IMR-90 (cell line): ENCODE measurements at regions not wholly inside any gene's neighbourhood (a gene's known extent, or its start where the extent isn't known, plus 50 kb on each side); places are given as distances from the start of the nearest gene placed in this dataset.

Source experiments
- ATAC-seq: fragments of 200-7000 bp; cut with Tn5 transposase; 2 replicates; pipeline ENCODE4 v1.9.1; 2020; ENCODE audit warnings: low read depth, mild to moderate bottlenecking, moderate library complexity
- BruUV-seq: library from RNA; stranded (reverse); fragments of 400-500 nt; replicated peaks from 2 replicates; lab custom pipeline; 2021; lab: Mats Ljungman, UMichigan
- CTCF ChIA-PET: fragments of 300-600 bp; formaldehyde crosslinking; extraction: SDS; loops from one replicate; lab custom pipeline; 2021; ENCODE audit warnings: antibody characterized with exemption; lab: Yijun Ruan, JAX
- POLR2A ChIA-PET: fragments of 300-600 bp; sonication (Branson Sonifier 250); formaldehyde crosslinking; loops from one replicate; lab custom pipeline; 2022; ENCODE audit warnings: antibody characterized with exemption; ENCODE audit not compliant: unreplicated experiment; lab: Charles Lee
- DNase-seq: peaks from one replicate; pipeline ENCODE4 v3.0.0; 2013
- H2AFZ ChIP-seq: replicated peaks from 2 replicates; pipeline ENCODE3; 2013; ENCODE audit warnings: low read length, mild to moderate bottlenecking; ENCODE audit not compliant: poor library complexity
- H2AK5ac ChIP-seq: 2 replicates; pipeline ENCODE4 v1.6.1; 2013; ENCODE audit warnings: low read depth, low read length, inconsistent platforms
- H2AK9ac ChIP-seq: replicated peaks from 2 replicates; pipeline ENCODE3; 2013; ENCODE audit warnings: mild to moderate bottlenecking, low read depth, low read length, moderate library complexity; ENCODE audit not compliant: poor library complexity
- H2BK120ac ChIP-seq: 2 replicates; pipeline ENCODE4 v1.6.1; 2013; ENCODE audit warnings: low read depth, low read length, inconsistent platforms
- H2BK15ac ChIP-seq: 3 replicates; pipeline ENCODE4 v1.6.1; 2013; ENCODE audit warnings: low read depth, low read length, inconsistent platforms
- H2BK20ac ChIP-seq: 2 replicates; pipeline ENCODE4 v1.6.1; 2013; ENCODE audit warnings: low read depth, mild to moderate bottlenecking, inconsistent platforms, low read length, moderate library complexity
- H2BK5ac ChIP-seq: 2 replicates; pipeline ENCODE4 v1.6.1; 2013; ENCODE audit warnings: mild to moderate bottlenecking, low read depth, low read length, inconsistent platforms; ENCODE audit not compliant: poor library complexity, severe bottlenecking
- H3K14ac ChIP-seq: replicated peaks from 2 replicates; pipeline ENCODE4 v1.6.1; 2013; ENCODE audit warnings: low read depth, low read length, inconsistent platforms
- H3K18ac ChIP-seq: 2 replicates; pipeline ENCODE4 v1.6.1; 2013; ENCODE audit warnings: low read depth, low read length, control low read depth
- H3K23ac ChIP-seq: 2 replicates; pipeline ENCODE4 v1.6.1; 2013; ENCODE audit warnings: low read depth, low read length, inconsistent platforms
- H3K27ac ChIP-seq: 2 replicates; pipeline ENCODE4 v1.5.1; 2013; ENCODE audit warnings: mild to moderate bottlenecking, control low read depth, low read length; ENCODE audit not compliant: insufficient read depth
- H3K27me3 ChIP-seq: 2 replicates; pipeline ENCODE4 v1.6.1; 2013; ENCODE audit warnings: low read length; ENCODE audit not compliant: control insufficient read depth, insufficient read depth
- H3K36me3 ChIP-seq: 2 replicates; pipeline ENCODE4 v1.6.1; 2013; ENCODE audit warnings: low read length, mixed read lengths; ENCODE audit not compliant: control insufficient read depth, insufficient read depth
- H3K4ac ChIP-seq: 2 replicates; pipeline ENCODE4 v1.6.1; 2013; ENCODE audit warnings: low read depth, low read length, inconsistent platforms
- H3K4me1 ChIP-seq: 2 replicates; pipeline ENCODE4 v1.6.1; 2013; ENCODE audit warnings: low read length, mixed read lengths; ENCODE audit not compliant: control insufficient read depth, insufficient read depth
- H3K4me2 ChIP-seq: 2 replicates; pipeline ENCODE4 v1.6.1; 2013; ENCODE audit warnings: low read depth, mild to moderate bottlenecking, control low read depth, low read length, moderate library complexity
- H3K4me3 ChIP-seq: 2 replicates; pipeline ENCODE4 v1.5.1; 2013; ENCODE audit warnings: low read depth, mild to moderate bottlenecking, control low read depth, low read length, moderate library complexity; ENCODE audit not compliant: insufficient read depth
- H3K56ac ChIP-seq: 2 replicates; pipeline ENCODE4 v1.6.1; 2013; ENCODE audit warnings: low read length, inconsistent platforms; ENCODE audit not compliant: insufficient read depth; ENCODE audit errors: extremely low read depth
- H3K79me1 ChIP-seq, 2 experiments: 2 replicates each; pipeline ENCODE4 v1.6.1; 2013; ENCODE audit warnings: low read length in 2 of 2, inconsistent platforms in 1 of 2, low read depth in 1 of 2
- H3K9ac ChIP-seq: 2 replicates; pipeline ENCODE4 v1.6.1; 2013; ENCODE audit warnings: low read depth, low read length, control low read depth
- H3K9me1 ChIP-seq: 2 replicates; pipeline ENCODE4 v1.6.1; 2013; ENCODE audit warnings: low read length, inconsistent platforms; ENCODE audit not compliant: insufficient read depth
- H3K9me3 ChIP-seq: 2 replicates; pipeline ENCODE4 v1.6.1; 2013; ENCODE audit warnings: low read length; ENCODE audit not compliant: control insufficient read depth, insufficient read depth
- H4K20me1 ChIP-seq: 2 replicates; pipeline ENCODE4 v1.6.1; 2013; ENCODE audit warnings: low read length, inconsistent platforms; ENCODE audit not compliant: insufficient read depth
- H4K5ac ChIP-seq: 2 replicates; pipeline ENCODE4 v1.6.1; 2013; ENCODE audit warnings: mild to moderate bottlenecking, low read depth, low read length, control low read depth
- H4K8ac ChIP-seq, 2 experiments: 2 replicates each; pipeline ENCODE4 v1.6.1; 2013; ENCODE audit warnings: low read depth in 2 of 2, low read length in 2 of 2, control low read depth in 1 of 2, inconsistent platforms in 1 of 2
- H4K91ac ChIP-seq: 2 replicates; pipeline ENCODE4 v1.6.1; 2013; ENCODE audit warnings: low read depth, low read length, inconsistent platforms; ENCODE audit not compliant: insufficient read depth
- FOS ChIP-seq: fragments of 150-350 bp; IDR thresholded peaks from 2 replicates; pipeline ENCODE4 v1.6.1; 2016; ENCODE audit warnings: low read depth, low read length
- MXI1 ChIP-seq: IDR thresholded peaks from 2 replicates; pipeline ENCODE4 v1.6.1; 2012; ENCODE audit warnings: low read depth, mild to moderate bottlenecking, low read length, moderate library complexity, borderline replicate concordance
- RCOR1 ChIP-seq: IDR thresholded peaks from 2 replicates; pipeline ENCODE4 v1.6.1; 2012; ENCODE audit warnings: mild to moderate bottlenecking, low read length, improper control_type of control experiment; ENCODE audit not compliant: insufficient replicate concordance
- RFX5 ChIP-seq: IDR thresholded peaks from 2 replicates; pipeline ENCODE4 v1.8.0; 2012; ENCODE audit warnings: low read depth, mild to moderate bottlenecking, low read length, moderate library complexity
- SMC3 ChIP-seq: fragments of 150-350 bp; IDR thresholded peaks from 2 replicates; pipeline ENCODE4 v1.6.1; 2016; ENCODE audit warnings: low read depth, mild to moderate bottlenecking, antibody characterized with exemption, low read length, moderate library complexity
- USF2 ChIP-seq: fragments of 150-350 bp; IDR thresholded peaks from 2 replicates; pipeline ENCODE4 v1.6.1; 2017; ENCODE audit warnings: mild to moderate bottlenecking, antibody characterized with exemption, low read length, low read depth
- WGBS, 2 experiments: methylation state at CpG; one replicate each; pipeline versions ENCODE4 v1.1.5 to v1.1.7; 2013; ENCODE audit warnings: missing lambda C conversion rate in 2 of 2; ENCODE audit not compliant: insufficient read length in 1 of 2; ENCODE audit errors: extremely low coverage in 2 of 2; 5-methylcytosine and 5-hydroxymethylcytosine counted together
- dilution Hi-C: fragments of 300-500 bp; cut with HindIII; formaldehyde crosslinking; loops from one replicate; pipeline ENCODE4 v1.14.3; 2018; ENCODE audit warnings: low sequenced_read_pairs; ENCODE audit not compliant: unreplicated experiment
- in situ Hi-C: fragments of 300-500 bp; cut with MboI; formaldehyde crosslinking; loops from 3 replicates; pipeline ENCODE4 v1.14.3; 2019; ENCODE audit warnings: low sequenced_read_pairs, inconsistent platforms, mixed read lengths
- intact Hi-C: fragments of 100-400 bp; cut with micrococcal nuclease; formaldehyde crosslinking; loops from 2 replicates; pipeline ENCODE4 v1.10.0; 2022

DNA sequence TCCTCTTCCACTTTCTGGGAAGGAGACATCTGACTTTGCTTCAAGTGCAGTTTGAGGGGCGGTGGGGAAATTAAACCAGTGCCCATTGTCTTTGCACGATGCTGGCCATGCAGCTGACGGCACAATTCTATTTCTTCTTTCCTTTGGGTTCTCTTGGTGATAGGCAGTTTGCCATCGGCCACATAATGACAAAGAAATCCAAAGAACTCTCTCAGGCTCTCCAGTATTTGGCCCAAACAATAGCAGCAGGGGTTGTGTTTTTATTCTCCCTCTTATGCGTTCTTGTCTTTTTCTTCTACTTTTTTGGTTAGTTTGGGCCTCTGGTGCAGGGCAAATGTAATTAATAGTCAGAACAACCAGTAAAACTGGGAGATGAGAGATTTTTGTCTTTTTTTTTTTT lies 147.0 kb downstream of the EMX2 start:
- no peak overlapping the region for H2AK9ac ChIP-seq
- no peaks in the 10 kb centered on the region for H3K79me1 ChIP-seq
- DNase-seq: no peak
- no peaks in the 10 kb centered on the region for H3K9me1 ChIP-seq
- POLR2A ChIA-PET: no interaction called here
- H3K4me3 ChIP-seq: no peak overlapping the region
- H3K9ac ChIP-seq: no peak overlapping the region
- dilution Hi-C loops: no loop called here
- no peaks in the 10 kb centered on the region for H3K36me3 ChIP-seq
- no peak overlapping the region for H2BK120ac ChIP-seq
- no peak overlapping the region for H2BK15ac ChIP-seq
- H3K18ac ChIP-seq: no peak overlapping the region
- H3K27ac ChIP-seq: no peak overlapping the region
- no peak overlapping the region for H4K8ac ChIP-seq
- no peak overlapping the region for H3K14ac ChIP-seq
- no peak overlapping the region for H4K91ac ChIP-seq
- no peak overlapping the region for H2BK20ac ChIP-seq
- peaks cover 26% of the 10 kb centered on the region for H3K9me3 ChIP-seq
- H3K4ac ChIP-seq: no peak overlapping the region
- no peak overlapping the region for H2AK5ac ChIP-seq
- H3K56ac ChIP-seq: no peak overlapping the region
- no peaks in the 10 kb centered on the region for H3K4me1 ChIP-seq
- H3K23ac ChIP-seq: no peak overlapping the region
- no peak overlapping the region for H3K4me2 ChIP-seq
- no peak overlapping the region for H2BK5ac ChIP-seq
- TF ChIP-seq MXI1 (no peak), SMC3 (no peak), RFX5 (no peak), USF2 (no peak), RCOR1 (no peak), FOS (no peak)
- BruUV-seq: no TSS peak
- intact Hi-C loops: no loop called here
- no peak overlapping the region for H2AFZ ChIP-seq
- H4K20me1 ChIP-seq: no peaks in the 10 kb centered on the region
- CTCF ChIA-PET: no interaction called here
- no CpG with 5 or more reads among the region's 5 CpGs for WGBS, 2 experiments
- in situ Hi-C loops: no loop called here
- no peak for ATAC-seq
- H4K5ac ChIP-seq: no peak overlapping the region
- H3K27me3 ChIP-seq: no peaks in the 10 kb centered on the region
